C1 segment of cervical spinal cord (tissue), 14 donors: ENCODE measurements at regions not wholly inside any gene's neighbourhood (a gene's known extent, or its start where the extent isn't known, plus 50 kb on each side); places are given as distances from the start of the nearest gene placed in this dataset.

Source experiments
- DNase-seq, 14 donors: peaks; one replicate each; lab custom pipeline; 2025; lab: John Stamatoyannopoulos, UW

GRCh38 chr15:29919380-29919881, 97.2 kb upstream of the TJP1 start:
- DNase-seq, result no peak

DNA sequence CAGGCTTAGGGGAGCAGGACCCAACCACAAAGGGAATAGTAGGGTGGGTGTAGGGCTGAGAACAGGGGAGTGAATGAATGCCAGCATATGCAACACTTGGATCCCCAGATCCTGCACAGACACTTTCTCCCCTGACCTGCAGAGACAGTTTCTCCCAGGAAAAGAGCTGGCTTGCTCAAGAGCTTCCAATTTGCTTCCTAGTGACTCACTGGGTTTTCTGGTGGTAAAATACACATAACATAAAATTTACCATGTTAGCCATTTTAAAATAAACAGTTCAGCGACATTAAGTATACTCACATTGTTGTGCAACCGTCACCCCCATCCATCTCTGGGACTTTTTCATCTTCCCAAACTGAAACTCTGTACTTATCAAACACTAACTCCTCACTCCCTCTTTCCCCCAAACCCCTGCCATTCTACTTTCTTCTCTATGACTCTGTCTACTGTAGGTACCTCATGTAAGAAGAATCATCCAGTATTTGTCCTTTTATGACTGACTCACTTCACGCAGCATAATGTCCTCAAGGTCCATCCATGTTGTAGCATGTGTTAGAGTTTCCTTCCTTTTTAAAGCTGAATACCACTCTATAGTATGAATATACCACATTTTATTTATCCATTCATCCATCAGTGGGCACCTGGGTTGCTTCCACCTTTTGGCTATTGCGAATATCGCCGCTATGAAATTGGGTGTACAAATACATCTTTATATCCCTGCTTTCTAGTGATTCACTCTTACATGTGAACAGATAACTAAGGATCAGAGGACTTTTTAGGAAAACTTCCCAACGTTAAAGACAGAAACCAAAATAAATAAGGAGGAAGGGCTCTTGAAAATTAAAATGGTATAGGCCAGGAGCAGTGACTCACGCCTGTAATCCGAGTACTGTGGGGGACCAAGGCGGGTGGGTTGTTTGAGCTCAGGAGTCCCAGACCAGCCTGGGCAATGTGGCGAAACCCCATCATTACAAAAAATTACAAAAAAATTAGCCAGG, 95.6 kb upstream of the TJP1 start:
- no peak for DNase-seq

GRCh38 chr15:29914511-29914926, 92.3 kb upstream of the TJP1 start:
- no peak for DNase-seq

- DNase-seq, result no peak
Observed at GRCh38 chr15:29913528-29914135, 91.4 kb upstream of the TJP1 start.

- no peak for DNase-seq
Observed at GRCh38 chr15:29911705-29912104, 89.4 kb upstream of the TJP1 start.

GRCh38 chr15:29910068-29910467, 87.8 kb upstream of the TJP1 start:
- no peak for DNase-seq

DNA sequence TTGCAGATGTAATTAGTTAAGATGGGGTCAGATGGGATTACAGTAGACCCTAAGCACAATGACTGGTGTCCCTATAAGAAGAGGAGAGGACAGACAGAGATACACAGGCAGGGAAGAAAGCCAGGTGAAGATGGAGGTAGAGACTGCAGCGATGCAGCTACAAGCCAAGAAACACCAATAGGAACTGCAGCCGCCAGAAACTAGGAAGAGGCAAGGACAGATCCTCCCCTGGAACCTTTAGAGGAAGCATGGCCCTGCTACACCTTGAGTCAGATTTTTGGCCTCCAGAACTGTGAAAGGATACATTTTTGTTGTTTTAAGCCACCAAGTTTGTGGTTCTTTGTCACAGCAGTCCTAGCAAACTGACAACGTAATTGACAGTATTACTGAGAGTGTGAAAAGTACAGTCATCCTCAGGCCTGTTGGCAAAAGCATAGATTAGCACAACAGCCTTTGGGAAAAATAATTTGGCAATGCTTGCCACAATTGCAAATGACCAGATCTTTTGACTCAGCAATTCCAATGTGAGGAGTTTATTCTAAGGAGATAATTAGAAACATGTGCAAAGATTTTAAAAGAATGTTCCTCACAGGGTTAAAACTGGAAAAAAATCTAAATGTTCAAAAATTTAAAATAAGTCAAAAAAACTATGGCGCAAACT, 82.6 kb upstream of the TJP1 start:
- DNase-seq, result no peak

- DNase-seq, result no peak
Observed at GRCh38 chr15:29903785-29904464, 81.7 kb upstream of the TJP1 start.

GRCh38 chr15:29903028-29903427, 80.8 kb upstream of the TJP1 start:
- no peak for DNase-seq

GRCh38 chr15:29900237-29901189, 78.2 kb upstream of the TJP1 start:
- DNase-seq, result no peak

GRCh38 chr15:29896062-29896461, 73.8 kb upstream of the TJP1 start:
- DNase-seq, result no peak

DNA sequence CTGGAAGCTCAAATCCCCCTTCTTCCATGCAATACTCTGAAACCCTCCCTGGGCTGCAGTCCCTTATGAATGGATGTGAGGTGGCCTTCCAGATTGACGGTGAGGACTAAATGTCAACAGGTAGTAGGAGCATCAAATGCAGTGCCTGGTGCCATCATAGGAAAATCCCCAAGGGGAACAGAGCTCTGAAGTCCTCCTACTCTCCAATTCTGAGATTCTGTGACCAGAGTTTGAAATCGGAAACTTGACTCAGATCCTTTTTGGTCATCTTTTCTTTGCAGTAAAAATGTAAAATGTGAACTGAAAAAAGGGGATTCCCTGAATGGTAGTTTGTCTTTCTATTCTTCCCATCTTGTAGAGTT, 68.8 kb upstream of the TJP1 start:
- no peak for DNase-seq

GRCh38 chr15:29890336-29891095, 68.2 kb upstream of the TJP1 start:
- no peak for DNase-seq

- DNase-seq, result no peak
Observed at GRCh38 chr15:29889542-29890329, 67.5 kb upstream of the TJP1 start.

DNA sequence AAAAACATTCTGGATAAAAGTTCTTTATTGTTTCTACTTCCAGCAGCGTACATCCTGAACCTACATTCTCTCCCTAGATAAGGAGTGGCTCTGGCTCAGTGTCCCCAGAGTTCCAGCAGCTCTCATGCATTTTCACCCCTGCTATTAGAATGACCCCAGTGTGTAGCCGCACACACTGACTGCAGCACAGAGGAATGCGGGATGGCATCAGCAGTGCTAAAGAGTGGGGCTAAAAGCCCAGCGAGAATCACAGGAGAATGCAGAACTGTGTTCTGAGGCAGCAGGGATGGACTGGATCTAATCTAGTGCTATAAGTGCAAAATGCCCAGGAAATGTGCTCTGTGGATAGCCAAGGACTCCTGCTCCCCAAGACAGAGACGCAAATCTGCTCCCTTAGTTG, 66.4 kb upstream of the TJP1 start:
- DNase-seq, result peak in 6 of 14 donors; percentile 23 to 55 (median 26)

- DNase-seq, result no peak
Observed at GRCh38 chr15:29887721-29888120, 65.5 kb upstream of the TJP1 start.

- no peak for DNase-seq
Observed at GRCh38 chr15:29885183-29885582, 62.9 kb upstream of the TJP1 start.

- no peak for DNase-seq
Observed at GRCh38 chr15:29883126-29883525, 60.9 kb upstream of the TJP1 start.

- DNase-seq, result no peak
Observed at GRCh38 chr15:29880886-29881285, 58.6 kb upstream of the TJP1 start.
